MCF 10A (cell line): ENCODE measurements at regions not wholly inside any gene's neighbourhood (a gene's known extent, or its start where the extent isn't known, plus 50 kb on each side); places are given as distances from the start of the nearest gene placed in this dataset.

Experiments
- BruUV-seq: library from RNA; stranded (reverse); fragments of 400-500 nt; replicated peaks from 2 replicates; lab custom pipeline; 2021; lab: Mats Ljungman, UMichigan
- CTCF ChIA-PET: fragments of 300-600 bp; sonication (Branson Sonifier 250); formaldehyde crosslinking; extraction: SDS; loops from one replicate; lab custom pipeline; 2021; ENCODE audit warnings: antibody characterized with exemption, inconsistent platforms; lab: Yijun Ruan, JAX
- POLR2A ChIA-PET: fragments of 300-600, 350-650 bp; sonication (Branson Sonifier 250); formaldehyde crosslinking; extraction: SDS; loops from one replicate; lab custom pipeline; 2020; ENCODE audit warnings: antibody characterized with exemption, inconsistent platforms; lab: Yijun Ruan, JAX
- DNase-seq: peaks from one replicate; pipeline ENCODE4 v3.0.0-alpha.2; 2018; ENCODE audit not compliant: unreplicated experiment
- H3K27ac Mint-ChIP-seq: one replicate; pipeline ENCODE4 v1.8.0; 2022; ENCODE audit warnings: mild to moderate bottlenecking, low read depth, mixed read lengths; ENCODE audit not compliant: unreplicated experiment
- H3K27me3 Mint-ChIP-seq: one replicate; pipeline ENCODE4 v1.8.0; 2022; ENCODE audit warnings: mixed read lengths; ENCODE audit not compliant: insufficient read depth, unreplicated experiment
- H3K36me3 Mint-ChIP-seq: one replicate; pipeline ENCODE4 v1.8.0; 2022; ENCODE audit warnings: mild to moderate bottlenecking, moderate library complexity, mixed read lengths; ENCODE audit not compliant: insufficient read depth, unreplicated experiment
- H3K4me1 Mint-ChIP-seq: one replicate; pipeline ENCODE4 v1.8.0; 2022; ENCODE audit warnings: mixed read lengths; ENCODE audit not compliant: insufficient read depth, unreplicated experiment
- H3K4me3 Mint-ChIP-seq: one replicate; pipeline ENCODE4 v1.8.0; 2022; ENCODE audit warnings: mild to moderate bottlenecking, moderate library complexity, mixed read lengths; ENCODE audit not compliant: unreplicated experiment
- H3K9me3 Mint-ChIP-seq: one replicate; pipeline ENCODE4 v1.8.0; 2022; ENCODE audit warnings: mixed read lengths; ENCODE audit not compliant: unreplicated experiment
- intact Hi-C: fragments of 100-400 bp; cut with micrococcal nuclease; formaldehyde crosslinking; loops from 2 replicates; pipeline ENCODE4 v1.14.1; 2022
- TF ChIP-seq, protein P1 (sequence below): fragments of 200-600 bp; IDR thresholded peaks from one replicate; pipeline ENCODE4 v1.8.0; 2022; ENCODE audit warnings: antibody characterized with exemption, mild to moderate bottlenecking; ENCODE audit not compliant: unreplicated experiment

DNA sequence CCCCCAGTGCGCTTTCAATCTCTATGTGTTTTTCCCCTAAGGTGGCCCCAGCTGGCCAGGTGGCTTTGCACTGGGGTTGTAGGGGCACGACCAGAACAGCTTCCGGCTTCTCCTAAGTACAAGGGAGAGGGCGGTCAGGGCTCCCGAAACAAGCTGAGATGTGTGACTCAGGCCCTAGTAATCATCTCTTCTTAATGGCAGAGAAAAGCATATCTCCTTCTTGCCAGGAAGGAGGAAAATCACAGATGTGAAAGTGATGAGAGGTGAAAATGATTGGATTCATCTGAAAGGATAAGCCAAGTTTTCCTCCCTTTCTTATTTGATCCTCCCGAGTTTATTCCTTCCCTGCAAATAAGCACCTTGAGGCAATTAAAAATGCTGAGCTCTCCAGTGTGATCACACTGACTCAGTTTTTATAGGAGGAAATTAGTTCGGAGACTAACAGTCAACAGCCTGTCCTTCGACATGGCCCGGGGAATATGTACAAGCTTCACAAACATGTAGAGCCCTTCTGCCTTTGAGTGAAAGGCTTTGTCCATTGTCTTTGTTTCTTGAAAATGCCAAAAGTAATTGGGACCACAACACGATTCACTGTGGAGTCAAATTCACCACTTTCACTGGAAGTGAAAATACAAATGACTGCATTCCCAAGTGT, 514.8 kb downstream of the PSAT1 start:
- Mint-ChIP-seq H3K27ac (no peak overlapping the region), H3K27me3 (no peaks in the 10 kb centered on the region), H3K4me3 (no peak overlapping the region), H3K4me1 (no peaks in the 10 kb centered on the region), H3K36me3 (no peaks in the 10 kb centered on the region), H3K9me3 (no peaks in the 10 kb centered on the region)
- CTCF ChIA-PET: interaction anchor here (1.0 to 1.4 kb wide), 3 partner anchors 10 to 128 kb away, joined by 3 to 10 read pairs (median 3); no protein-coding TSS in a partner anchor
- no TSS peak for BruUV-seq
- POLR2A ChIA-PET: no interaction called here
- no peak for DNase-seq
- TF ChIP-seq, protein P1, sequence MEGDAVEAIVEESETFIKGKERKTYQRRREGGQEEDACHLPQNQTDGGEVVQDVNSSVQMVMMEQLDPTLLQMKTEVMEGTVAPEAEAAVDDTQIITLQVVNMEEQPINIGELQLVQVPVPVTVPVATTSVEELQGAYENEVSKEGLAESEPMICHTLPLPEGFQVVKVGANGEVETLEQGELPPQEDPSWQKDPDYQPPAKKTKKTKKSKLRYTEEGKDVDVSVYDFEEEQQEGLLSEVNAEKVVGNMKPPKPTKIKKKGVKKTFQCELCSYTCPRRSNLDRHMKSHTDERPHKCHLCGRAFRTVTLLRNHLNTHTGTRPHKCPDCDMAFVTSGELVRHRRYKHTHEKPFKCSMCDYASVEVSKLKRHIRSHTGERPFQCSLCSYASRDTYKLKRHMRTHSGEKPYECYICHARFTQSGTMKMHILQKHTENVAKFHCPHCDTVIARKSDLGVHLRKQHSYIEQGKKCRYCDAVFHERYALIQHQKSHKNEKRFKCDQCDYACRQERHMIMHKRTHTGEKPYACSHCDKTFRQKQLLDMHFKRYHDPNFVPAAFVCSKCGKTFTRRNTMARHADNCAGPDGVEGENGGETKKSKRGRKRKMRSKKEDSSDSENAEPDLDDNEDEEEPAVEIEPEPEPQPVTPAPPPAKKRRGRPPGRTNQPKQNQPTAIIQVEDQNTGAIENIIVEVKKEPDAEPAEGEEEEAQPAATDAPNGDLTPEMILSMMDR: no peak
- intact Hi-C loops: no loop called here

GRCh38 chr9:78812665-78813064, 515.7 kb downstream of the PSAT1 start:
- H3K4me3 Mint-ChIP-seq: no peak overlapping the region
- intact Hi-C loops: no loop called here
- TF ChIP-seq, protein P1: no peak
- H3K27me3 Mint-ChIP-seq: no peaks in the 10 kb centered on the region
- no peaks in the 10 kb centered on the region for H3K4me1 Mint-ChIP-seq
- BruUV-seq: no TSS peak
- no peaks in the 10 kb centered on the region for H3K36me3 Mint-ChIP-seq
- no peaks in the 10 kb centered on the region for H3K9me3 Mint-ChIP-seq
- H3K27ac Mint-ChIP-seq: no peak overlapping the region
- DNase-seq: no peak
- POLR2A ChIA-PET: no interaction called here
- CTCF ChIA-PET: interaction anchor here (0.6 to 1.4 kb wide), 3 partner anchors 9 to 1032 kb away, joined by 3 to 10 read pairs (median 3); no protein-coding TSS in a partner anchor

DNA sequence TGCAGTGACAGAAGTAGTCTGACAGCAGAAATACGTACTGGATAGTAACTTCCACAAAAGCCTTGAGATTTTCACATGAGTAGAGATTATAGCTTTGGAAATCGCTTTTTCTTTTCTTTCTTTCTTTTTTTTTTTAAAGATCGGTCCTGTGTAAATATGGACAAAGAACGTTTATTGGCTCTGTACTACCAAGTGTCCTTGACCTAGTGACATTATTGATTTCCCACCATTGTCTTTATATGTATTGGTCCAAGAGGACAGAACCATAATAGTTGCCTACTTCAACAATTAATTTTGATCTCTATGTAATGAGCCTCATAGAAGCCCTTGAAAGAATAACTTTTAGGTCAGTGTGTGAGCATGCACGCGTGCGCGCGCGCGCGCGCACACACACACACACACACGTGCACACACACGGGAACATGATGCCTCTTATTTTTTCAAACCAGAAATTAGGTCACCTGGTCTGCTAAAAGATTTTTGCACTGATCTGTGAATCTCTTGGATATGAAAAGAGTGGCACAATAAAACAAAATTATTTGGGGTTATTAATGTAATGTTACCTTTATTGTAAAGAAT, 516.8 kb downstream of the PSAT1 start:
- intact Hi-C loops: no loop called here
- Mint-ChIP-seq H3K4me3 (no peak overlapping the region), H3K4me1 (no peaks in the 10 kb centered on the region), H3K36me3 (no peaks in the 10 kb centered on the region), H3K27me3 (no peaks in the 10 kb centered on the region), H3K27ac (no peak overlapping the region), H3K9me3 (no peaks in the 10 kb centered on the region)
- no peak for DNase-seq
- TF ChIP-seq, protein P1: no peak
- ChIA-PET POLR2A (no interaction called here), CTCF (interaction anchor here (0.6 to 0.7 kb wide), 3 partner anchors 29 to 1031 kb away, joined by 3 read pairs; no protein-coding TSS in a partner anchor)
- BruUV-seq: no TSS peak

- no TSS peak for BruUV-seq
- DNase-seq: peak; percentile 54
- intact Hi-C loops: loop anchor here (1.0 to 10.0 kb wide), 2 partner anchors 204 to 309 kb away; no protein-coding TSS in a partner anchor
- TF ChIP-seq, protein P1: peak; percentile 62
- H3K27me3 Mint-ChIP-seq: no peaks in the 10 kb centered on the region
- ChIA-PET POLR2A (no interaction called here), CTCF (interaction anchor here (0.6 to 3.5 kb wide), 16 partner anchors 9 to 434 kb away, joined by 3 to 26 read pairs (median 4); no protein-coding TSS in a partner anchor)
- H3K27ac Mint-ChIP-seq: no peak overlapping the region
- H3K4me3 Mint-ChIP-seq: peak overlapping the region; percentile 32
- H3K4me1 Mint-ChIP-seq: peaks cover 7% of the 10 kb centered on the region
- no peaks in the 10 kb centered on the region for H3K36me3 Mint-ChIP-seq
- no peaks in the 10 kb centered on the region for H3K9me3 Mint-ChIP-seq
Measured at GRCh38 chr9:78821126-78821822, 524.3 kb downstream of the PSAT1 start.
